ENCODE measurements at regions not wholly inside any gene's neighbourhood (a gene's known extent, or its start where the extent isn't known, plus 50 kb on each side); places are given as distances from the start of the nearest gene placed in this dataset.

GRCh38 chr3:59404064-59404463, 354.2 kb upstream of the CFAP20DC start:
- H3K36me3 ChIP-seq, result no peaks in the 10 kb centered on the region
- no peaks in the 10 kb centered on the region for H3K9me3 ChIP-seq (ENCODE audit: low read depth)
- DNase-seq (ENCODE audit: low read depth in 1 of 2, low spot score in 1 of 2), result no peak
- H3K4me1 ChIP-seq (ENCODE audit: low read depth), result no peaks in the 10 kb centered on the region
- H3K27me3 ChIP-seq, result no peaks in the 10 kb centered on the region
- no peak overlapping the region for H3K27ac ChIP-seq
- H3K4me3 ChIP-seq, result no peak overlapping the region
- TF ChIP-seq, protein P1, sequence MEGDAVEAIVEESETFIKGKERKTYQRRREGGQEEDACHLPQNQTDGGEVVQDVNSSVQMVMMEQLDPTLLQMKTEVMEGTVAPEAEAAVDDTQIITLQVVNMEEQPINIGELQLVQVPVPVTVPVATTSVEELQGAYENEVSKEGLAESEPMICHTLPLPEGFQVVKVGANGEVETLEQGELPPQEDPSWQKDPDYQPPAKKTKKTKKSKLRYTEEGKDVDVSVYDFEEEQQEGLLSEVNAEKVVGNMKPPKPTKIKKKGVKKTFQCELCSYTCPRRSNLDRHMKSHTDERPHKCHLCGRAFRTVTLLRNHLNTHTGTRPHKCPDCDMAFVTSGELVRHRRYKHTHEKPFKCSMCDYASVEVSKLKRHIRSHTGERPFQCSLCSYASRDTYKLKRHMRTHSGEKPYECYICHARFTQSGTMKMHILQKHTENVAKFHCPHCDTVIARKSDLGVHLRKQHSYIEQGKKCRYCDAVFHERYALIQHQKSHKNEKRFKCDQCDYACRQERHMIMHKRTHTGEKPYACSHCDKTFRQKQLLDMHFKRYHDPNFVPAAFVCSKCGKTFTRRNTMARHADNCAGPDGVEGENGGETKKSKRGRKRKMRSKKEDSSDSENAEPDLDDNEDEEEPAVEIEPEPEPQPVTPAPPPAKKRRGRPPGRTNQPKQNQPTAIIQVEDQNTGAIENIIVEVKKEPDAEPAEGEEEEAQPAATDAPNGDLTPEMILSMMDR (IDR thresholded peaks at IDR 0.05; ENCODE audit: low read depth, low read length), result no peak

GRCh38 chr3:59401924-59402323, 352.1 kb upstream of the CFAP20DC start:
- Histone ChIP-seq H3K4me3 (no peak overlapping the region), H3K9me3 (ENCODE audit: low read depth) (no peaks in the 10 kb centered on the region), H3K27me3 (no peaks in the 10 kb centered on the region), H3K4me1 (ENCODE audit: low read depth) (no peaks in the 10 kb centered on the region), H3K27ac (no peak overlapping the region), H3K36me3 (no peaks in the 10 kb centered on the region)
- TF ChIP-seq, protein P1 (IDR thresholded peaks at IDR 0.05; ENCODE audit: low read depth, low read length), result no peak
- DNase-seq (ENCODE audit: low read depth in 1 of 2, low spot score in 1 of 2), result no peak

GRCh38 chr3:59392116-59392515, 342.3 kb upstream of the CFAP20DC start:
- H3K27ac ChIP-seq, result no peak overlapping the region
- DNase-seq (ENCODE audit: low read depth in 1 of 2, low spot score in 1 of 2), result no peak
- TF ChIP-seq, protein P1 (IDR thresholded peaks at IDR 0.05; ENCODE audit: low read depth, low read length), result no peak
- no peak overlapping the region for H3K4me3 ChIP-seq
- no peaks in the 10 kb centered on the region for H3K4me1 ChIP-seq (ENCODE audit: low read depth)
- H3K36me3 ChIP-seq, result no peaks in the 10 kb centered on the region
- no peaks in the 10 kb centered on the region for H3K27me3 ChIP-seq
- no peaks in the 10 kb centered on the region for H3K9me3 ChIP-seq (ENCODE audit: low read depth)

DNA sequence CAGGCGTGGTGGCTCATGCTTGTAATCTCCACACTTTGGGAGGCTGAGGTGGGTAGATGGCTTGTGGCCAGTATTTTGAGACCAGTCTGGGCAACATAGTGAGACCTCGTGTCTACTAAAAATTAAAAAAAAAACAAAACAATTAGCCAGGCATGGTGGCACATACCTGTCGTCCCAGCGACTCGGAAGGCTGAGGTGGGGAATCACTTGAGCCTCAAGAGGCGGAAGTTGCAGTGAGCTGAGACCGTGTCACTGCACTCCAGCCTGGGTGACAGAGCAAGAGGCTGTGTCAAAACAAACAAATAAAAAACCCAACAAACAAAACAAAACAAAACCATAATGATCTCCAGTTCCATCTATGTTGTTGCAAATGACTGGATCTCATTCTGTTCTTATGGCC, 341.3 kb upstream of the CFAP20DC start:
- H3K27me3 ChIP-seq, result no peaks in the 10 kb centered on the region
- no peak for DNase-seq (ENCODE audit: low read depth in 1 of 2, low spot score in 1 of 2)
- TF ChIP-seq, protein P1 (IDR thresholded peaks at IDR 0.05; ENCODE audit: low read depth, low read length), result no peak

GRCh38 chr3:59388555-59389270, 338.9 kb upstream of the CFAP20DC start:
- Histone ChIP-seq H3K4me3 (no peak overlapping the region), H3K27ac (no peak overlapping the region), H3K27me3 (no peaks in the 10 kb centered on the region), H3K36me3 (no peaks in the 10 kb centered on the region), H3K4me1 (ENCODE audit: low read depth) (peaks cover 4% of the 10 kb centered on the region), H3K9me3 (ENCODE audit: low read depth) (no peaks in the 10 kb centered on the region)
- DNase-seq (ENCODE audit: low read depth in 1 of 2, low spot score in 1 of 2), result no peak
- TF ChIP-seq, protein P1 (IDR thresholded peaks at IDR 0.05; ENCODE audit: low read depth, low read length), result no peak

More for the DNA sequence above, 341.3 kb upstream of the CFAP20DC start:
- Histone ChIP-seq H3K36me3 (no peaks in the 10 kb centered on the region), H3K4me1 (ENCODE audit: low read depth) (no peaks in the 10 kb centered on the region), H3K4me3 (no peak overlapping the region), H3K9me3 (ENCODE audit: low read depth) (no peaks in the 10 kb centered on the region), H3K27ac (no peak overlapping the region)

Measured in cardiac muscle cell (in vitro differentiated cells and primary cell).